ENCODE measurements at regions not wholly inside any gene's neighbourhood (a gene's known extent, or its start where the extent isn't known, plus 50 kb on each side); places are given as distances from the start of the nearest gene placed in this dataset.

GRCh38 chr21:27196651-27197050, 229.8 kb upstream of the ADAMTS5 start (continued):
- no peak for TF ChIP-seq REST (IDR thresholded peaks at IDR 0.05; ENCODE audit: unreplicated experiment)
- TF ChIP-seq POLR2AphosphoS5 (IDR thresholded peaks at IDR 0.05; ENCODE audit: low read depth), result no peak
- TF ChIP-seq STAT1 (IDR thresholded peaks at IDR 0.05; ENCODE audit: unreplicated experiment), result no peak
- no peak for TF ChIP-seq JUNB (IDR thresholded peaks at IDR 0.05; ENCODE audit: unreplicated experiment)
- no peak for TF ChIP-seq CREB1 (CRISPR knock-in tag; IDR thresholded peaks at IDR 0.05; ENCODE audit: low read depth)
- TF ChIP-seq NANOG (IDR thresholded peaks at IDR 0.05; ENCODE audit: borderline replicate concordance), result no peak

GRCh38 chr21:27192281-27192949, 225.5 kb upstream of the ADAMTS5 start:
- Mint-ChIP-seq H3K9me3 (no peaks in the 10 kb centered on the region), H3K27me3 (ENCODE audit: insufficient read depth, low read depth, poor library complexity) (no peaks in the 10 kb centered on the region), H3K36me3 (ENCODE audit: low read depth) (no peaks in the 10 kb centered on the region; the same call in 2 of the 3 replicates), H3K4me1 (no peaks in the 10 kb centered on the region), H3K27ac (no peak overlapping the region), H3K4me3 (no peak overlapping the region)
- no peak overlapping the region for H2AFZ ChIP-seq
- DNase-seq (ENCODE audit: low spot score), result no peak
- no peaks in the 10 kb centered on the region for H3F3A ChIP-seq (replicated peaks; ENCODE audit: low read depth)
- H3K9me2 ChIP-seq (ENCODE audit: insufficient read depth), result no peaks in the 10 kb centered on the region
- no peak for ATAC-seq
- no peaks in the 10 kb centered on the region for H3K27me3 ChIP-seq (ENCODE audit: insufficient read depth)
- no peaks in the 10 kb centered on the region for H3K4me1 ChIP-seq (ENCODE audit: insufficient read depth)
- no peaks in the 10 kb centered on the region for H3K79me2 ChIP-seq (replicated peaks; ENCODE audit: insufficient read depth)
- no peaks in the 10 kb centered on the region for H4K20me1 ChIP-seq (replicated peaks; ENCODE audit: insufficient read depth)
- no peak overlapping the region for H3K4me3 ChIP-seq
- no peak overlapping the region for H3K4me2 ChIP-seq
- no peak overlapping the region for H3K27ac ChIP-seq (ENCODE audit: low read depth)
- no peaks in the 10 kb centered on the region; the same call in 1 of the 2 replicates for H3K36me3 ChIP-seq (ENCODE audit: insufficient read depth)
- TF ChIP-seq ZNF114 (CRISPR knock-in tag; IDR thresholded peaks at IDR 0.05) (no peak), NANOG (IDR thresholded peaks at IDR 0.05; ENCODE audit: borderline replicate concordance) (no peak), EZH2 (IDR thresholded peaks at IDR 0.05; ENCODE audit: low read depth, unreplicated experiment) (no peak), JUNB (IDR thresholded peaks at IDR 0.05; ENCODE audit: unreplicated experiment) (no peak), STAT1 (IDR thresholded peaks at IDR 0.05; ENCODE audit: unreplicated experiment) (no peak), ZNF462 (CRISPR knock-in tag; IDR thresholded peaks at IDR 0.05) (no peak), EZH2phosphoT487 (IDR thresholded peaks at IDR 0.05; ENCODE audit: unreplicated experiment) (no peak), REST (IDR thresholded peaks at IDR 0.05; ENCODE audit: unreplicated experiment) (no peak), ZNF331 (CRISPR knock-in tag; IDR thresholded peaks at IDR 0.05; ENCODE audit: low read depth) (no peak), CREB1 (CRISPR knock-in tag; IDR thresholded peaks at IDR 0.05; ENCODE audit: low read depth) (no peak), POLR2AphosphoS5 (IDR thresholded peaks at IDR 0.05; ENCODE audit: low read depth) (no peak)

All from GM23338 (cell line).